Thymus (tissue), 11 donors: ENCODE measurements at regions not wholly inside any gene's neighbourhood (a gene's known extent, or its start where the extent isn't known, plus 50 kb on each side); places are given as distances from the start of the nearest gene placed in this dataset.
A peak's percentile ranks its signal among the peaks of the same experiment; 100 is the strongest.

Source experiments
- DNase-seq, 9 donors: peaks; one replicate each; pipeline ENCODE4 v3.0.0-alpha.2; 2013; ENCODE audit warnings: low spot score in 9 of 9, low read depth in 6 of 9, missing footprints in 1 of 9
- H3K27ac ChIP-seq, 2 donors: one replicate each; pipeline ENCODE4 v1.5.1; 2013; ENCODE audit warnings: control low read depth in 1 of 2, low read depth in 1 of 2, low read length in 1 of 2, mild to moderate bottlenecking in 1 of 2, moderate library complexity in 1 of 2
- H3K27me3 ChIP-seq, 2 donors: one replicate each; pipeline ENCODE4 v1.5.1; 2013; ENCODE audit warnings: low read length in 1 of 2; ENCODE audit not compliant: control insufficient read depth in 2 of 2, insufficient read depth in 1 of 2
- H3K36me3 ChIP-seq, 2 donors: one replicate each; pipeline ENCODE4 v1.5.1; 2013; ENCODE audit warnings: low read length in 1 of 2, mild to moderate bottlenecking in 1 of 2, moderate library complexity in 1 of 2; ENCODE audit not compliant: control insufficient read depth in 2 of 2, insufficient read depth in 2 of 2
- H3K4me1 ChIP-seq, 2 donors: one replicate each; pipeline ENCODE4 v1.5.1; 2013; ENCODE audit warnings: low read length in 2 of 2; ENCODE audit not compliant: control insufficient read depth in 2 of 2, insufficient read depth in 2 of 2
- H3K4me3 ChIP-seq, 2 donors: one replicate each; pipeline ENCODE4 v1.5.1; 2013; ENCODE audit warnings: low read length in 2 of 2, control low read depth in 1 of 2, mild to moderate bottlenecking in 1 of 2
- H3K9me3 ChIP-seq, 2 donors: one replicate each; pipeline ENCODE4 v1.5.1; 2013; ENCODE audit warnings: low read length in 1 of 2, mild to moderate bottlenecking in 1 of 2; ENCODE audit not compliant: control insufficient read depth in 2 of 2, insufficient read depth in 1 of 2
- WGBS: extraction: QIAGEN DNeasy Blood & Tissue Kit; methylation state at CpG from one replicate; pipeline ENCODE4 v1.1.7; 2013; 5-methylcytosine and 5-hydroxymethylcytosine counted together
- donor health status: healthy.

- WGBS: 99% methylated on average over 1 of the region's 1 CpG
- no peaks in the 10 kb centered on the region for H3K4me1 ChIP-seq
- no peak overlapping the region for H3K27ac ChIP-seq
- H3K4me3 ChIP-seq: no peak overlapping the region
- no peaks in the 10 kb centered on the region for H3K36me3 ChIP-seq
- no peaks in the 10 kb centered on the region for H3K27me3 ChIP-seq
- no peaks in the 10 kb centered on the region for H3K9me3 ChIP-seq
- no peak for DNase-seq
Measured at GRCh38 chr18:76640438-76640837, 145.4 kb upstream of the ZNF516 start.

GRCh38 chr18:76634564-76634963, 139.5 kb upstream of the ZNF516 start:
- no peaks in the 10 kb centered on the region for H3K27me3 ChIP-seq
- no peaks in the 10 kb centered on the region for H3K9me3 ChIP-seq
- no peak for DNase-seq
- WGBS: 76% methylated on average over 3 of the region's 3 CpGs
- H3K4me1 ChIP-seq: no peaks in the 10 kb centered on the region
- H3K4me3 ChIP-seq: no peak overlapping the region
- no peaks in the 10 kb centered on the region for H3K36me3 ChIP-seq
- no peak overlapping the region for H3K27ac ChIP-seq

DNA sequence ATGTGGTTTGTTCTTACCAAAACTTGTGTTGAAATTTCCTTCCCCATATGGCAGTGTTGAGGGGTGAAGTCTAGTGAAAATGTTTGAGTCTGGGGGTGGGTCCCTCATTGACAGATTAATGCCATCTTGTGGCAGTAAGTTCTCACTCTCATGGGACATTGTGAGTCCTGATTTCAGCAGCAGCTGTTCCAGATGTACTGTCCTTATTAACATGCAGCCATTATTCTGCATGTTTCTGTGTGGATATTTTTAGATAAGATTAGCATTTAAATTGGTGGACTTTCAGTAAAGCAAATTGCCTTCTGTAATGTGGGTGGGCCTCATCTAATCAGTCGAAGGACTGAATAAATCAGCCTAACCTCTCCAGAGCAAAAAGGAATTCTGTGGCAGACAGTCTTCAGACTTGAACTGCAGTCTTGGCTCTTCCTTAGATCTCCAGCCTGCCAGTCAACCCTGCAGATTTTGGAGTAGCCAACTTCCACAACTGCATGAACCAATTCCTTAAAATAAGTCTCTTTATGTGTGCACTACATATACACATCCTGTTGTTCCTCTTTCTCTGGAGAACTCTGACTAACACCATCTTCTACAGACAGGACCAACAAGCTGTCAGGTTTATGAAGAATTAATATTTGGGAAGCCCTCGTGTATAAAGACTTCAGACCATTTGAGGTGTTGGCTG, 138.7 kb upstream of the ZNF516 start:
- DNase-seq: no peak
- Histone ChIP-seq H3K4me1 (no peaks in the 10 kb centered on the region), H3K27me3 (no peaks in the 10 kb centered on the region), H3K27ac (no peak overlapping the region), H3K9me3 (no peaks in the 10 kb centered on the region), H3K4me3 (no peak overlapping the region), H3K36me3 (no peaks in the 10 kb centered on the region)
- 89% methylated on average over 2 of the region's 2 CpGs for WGBS

- Histone ChIP-seq H3K27me3 (no peaks in the 10 kb centered on the region), H3K27ac (no peak overlapping the region), H3K9me3 (no peaks in the 10 kb centered on the region), H3K4me1 (no peaks in the 10 kb centered on the region), H3K36me3 (no peaks in the 10 kb centered on the region), H3K4me3 (no peak overlapping the region)
- no peak for DNase-seq
- 95% methylated on average over 1 of the region's 1 CpG for WGBS
Measured at GRCh38 chr18:76627444-76627843, 132.4 kb upstream of the ZNF516 start.

DNA sequence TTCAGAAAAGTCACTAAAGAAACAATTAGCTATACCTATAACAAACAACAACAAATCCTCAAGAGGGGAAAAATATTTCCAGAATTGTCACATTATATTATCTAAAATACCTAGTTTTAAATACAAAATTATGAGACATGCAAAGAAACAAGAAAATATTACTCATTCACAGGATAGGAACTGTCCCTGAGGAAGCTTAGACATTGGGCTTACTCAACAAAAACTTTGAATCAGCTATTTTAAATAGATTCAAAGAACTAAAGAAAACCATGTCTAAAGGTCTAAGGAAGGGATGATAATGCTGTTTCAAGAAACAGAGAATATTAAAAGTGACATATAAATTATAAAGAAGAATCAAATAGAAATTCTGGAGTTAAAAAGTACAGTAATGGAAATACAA, 131.9 kb upstream of the ZNF516 start:
- Histone ChIP-seq H3K27ac (no peak overlapping the region), H3K9me3 (no peaks in the 10 kb centered on the region), H3K4me1 (peaks cover 0 to 2% of the 10 kb centered on the region in 2 donors)

DNA sequence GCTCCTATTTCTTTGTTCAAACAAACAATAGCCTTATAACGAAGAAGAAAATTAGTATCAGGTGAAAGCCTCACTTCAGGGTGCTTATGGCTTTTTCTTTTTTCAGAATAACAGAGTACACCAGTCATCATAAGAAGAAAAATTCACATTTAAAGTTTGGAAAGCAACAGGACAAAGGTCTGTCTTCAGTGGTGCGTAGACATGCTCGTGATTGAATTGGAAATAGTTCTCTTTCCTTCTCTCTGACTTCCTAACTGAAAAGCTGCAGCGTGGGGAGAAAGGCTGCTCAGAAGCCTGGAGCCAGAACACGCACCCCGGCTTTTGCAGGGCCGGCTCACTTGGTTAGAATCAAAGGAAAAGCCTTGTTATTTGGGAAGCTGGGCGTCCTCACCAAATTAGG, 127.6 kb upstream of the ZNF516 start:
- no peaks in the 10 kb centered on the region for H3K36me3 ChIP-seq
- H3K4me1 ChIP-seq: peaks cover 0 to 27% of the 10 kb centered on the region in 2 donors
- H3K9me3 ChIP-seq: no peaks in the 10 kb centered on the region
- 94% methylated on average over 8 of the region's 8 CpGs for WGBS
- H3K27ac ChIP-seq: no peak overlapping the region
- H3K27me3 ChIP-seq: peaks cover 0 to 3% of the 10 kb centered on the region in 2 donors
- no peak overlapping the region for H3K4me3 ChIP-seq
- no peak for DNase-seq

More for the DNA sequence above, 131.9 kb upstream of the ZNF516 start:
- no peak for DNase-seq
- Histone ChIP-seq H3K4me3 (no peak overlapping the region), H3K36me3 (no peaks in the 10 kb centered on the region), H3K27me3 (no peaks in the 10 kb centered on the region)

DNA sequence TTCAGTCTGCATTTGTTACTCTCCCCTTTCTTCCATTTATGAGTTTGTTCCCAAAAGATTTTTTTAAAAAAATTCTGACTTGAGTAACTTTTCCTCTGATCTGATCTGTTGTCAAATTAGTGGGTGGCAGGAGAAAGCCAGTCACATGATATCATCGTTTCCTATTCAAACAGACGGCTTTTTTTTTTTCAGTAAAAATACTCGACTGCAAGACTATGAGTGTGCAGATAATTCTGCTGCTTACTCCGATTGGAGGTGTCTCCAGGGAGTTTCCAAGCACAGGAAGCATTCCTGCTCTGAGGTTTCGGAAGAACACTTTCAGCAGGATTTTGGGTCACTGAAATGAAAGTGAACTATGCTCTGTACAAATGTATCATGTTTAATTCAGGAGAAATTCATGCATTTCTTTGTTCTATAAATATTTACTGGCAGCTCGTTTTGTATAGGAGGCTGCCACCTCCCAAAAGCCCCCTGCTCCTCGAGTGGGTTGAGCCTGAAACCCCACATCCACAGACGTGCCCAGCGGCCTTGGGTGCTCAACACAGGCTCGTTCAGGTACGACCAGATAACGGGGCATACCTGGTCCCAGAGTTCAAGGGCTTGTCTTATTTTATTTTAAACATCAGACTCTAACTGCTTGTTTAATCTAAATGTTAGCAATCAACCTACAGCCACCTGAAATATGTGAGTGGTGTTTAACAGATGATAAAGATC, 126.9 kb upstream of the ZNF516 start:
- Histone ChIP-seq H3K27me3 (peaks cover 0 to 3% of the 10 kb centered on the region in 2 donors), H3K4me3 (no peak overlapping the region), H3K36me3 (no peaks in the 10 kb centered on the region), H3K27ac (peak overlapping the region; percentile 52 to 64), H3K9me3 (no peaks in the 10 kb centered on the region), H3K4me1 (peaks cover 0 to 27% of the 10 kb centered on the region in 2 donors)
- peak in 2 of 9 donors; percentile 3 to 16 for DNase-seq
- 42% methylated on average over 12 of the region's 12 CpGs for WGBS

DNA sequence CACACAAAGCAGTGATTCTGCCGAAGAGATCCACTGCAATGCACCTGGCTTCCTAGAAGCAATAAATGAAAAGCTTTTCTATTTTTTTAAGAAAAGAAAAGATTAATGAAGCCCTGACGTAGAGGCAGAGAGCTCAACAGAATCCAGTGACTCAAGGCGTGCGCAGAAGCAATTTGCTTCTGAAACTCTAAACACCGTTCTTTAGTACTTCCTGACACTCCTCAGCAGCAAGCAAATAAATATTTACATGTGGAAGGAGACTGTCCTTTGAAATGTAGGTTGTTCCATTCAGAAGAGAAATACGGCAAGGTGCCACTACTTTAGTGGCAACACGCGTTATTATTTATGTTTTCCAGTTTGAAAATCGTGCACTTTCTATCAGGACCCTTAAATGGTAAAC, 126.2 kb upstream of the ZNF516 start:
- peaks cover 0 to 3% of the 10 kb centered on the region in 2 donors for H3K27me3 ChIP-seq
- H3K4me1 ChIP-seq: peaks cover 0 to 27% of the 10 kb centered on the region in 2 donors
- H3K36me3 ChIP-seq: no peaks in the 10 kb centered on the region
- H3K27ac ChIP-seq: peak overlapping the region in 1 of 2 donors; percentile 64
- WGBS: 78% methylated on average over 9 of the region's 9 CpGs
- no peaks in the 10 kb centered on the region for H3K9me3 ChIP-seq
- H3K4me3 ChIP-seq: no peak overlapping the region
- DNase-seq: no peak

- H3K27me3 ChIP-seq: peaks cover 0 to 3% of the 10 kb centered on the region in 2 donors
- H3K27ac ChIP-seq: peak overlapping the region; percentile 36 to 67
- 28% methylated on average over 30 of the region's 30 CpGs for WGBS
- peak in 6 of 9 donors; percentile 6 to 57 (median 27) for DNase-seq
- no peaks in the 10 kb centered on the region for H3K36me3 ChIP-seq
- no peak overlapping the region for H3K4me3 ChIP-seq
- H3K9me3 ChIP-seq: no peaks in the 10 kb centered on the region
- peaks cover 0 to 27% of the 10 kb centered on the region in 2 donors for H3K4me1 ChIP-seq
Measured at GRCh38 chr18:76620321-76621170, 125.5 kb upstream of the ZNF516 start.
